Heart left ventricle (tissue), 13 donors: ENCODE measurements at regions not wholly inside any gene's neighbourhood (a gene's known extent, or its start where the extent isn't known, plus 50 kb on each side); places are given as distances from the start of the nearest gene placed in this dataset.

Source experiments
- POLR2A ChIP-seq, 2 donors: fragments of 450-650 bp; IDR thresholded peaks; one replicate each; pipeline ENCODE4 v1.6.1; 2017; ENCODE audit warnings: antibody characterized with exemption in 2 of 2, mild to moderate bottlenecking in 2 of 2, moderate library complexity in 2 of 2
- TF ChIP-seq, protein P1 (sequence below), 12 donors: fragments of 200-600 bp; sonication (generic) in 4 of 12; IDR thresholded peaks; one replicate each; pipeline versions ENCODE4 v1.5.0 to v1.8.0; 2018 to 2022; ENCODE audit warnings: antibody characterized with exemption in 12 of 12, mild to moderate bottlenecking in 5 of 12
- donor health status: ischemic (EF 13 %, LVEDD 7.1; RV severe dilation, severe dysfunction).
- donor health status: DM: no; HTN: yes; CAD: no.
- donor health status: DM: no; HTN: no; CAD: no.
- donor health status: ischemic (EF 25% LVEDD 6.9; RV normal size, moderate dysfunction).
- donor health status: ischemic (EF 25% LVEDD 5.7; RV mildly dilated, moderate dysfunction).
- donor health status: ischemic (EF 35%, LVEDD 5.7; RV mildly dilated, moderate dysfunction).
- donor health status: nonischemic (EF 11% LVEDD 7.7; RV severe dilation, severe dysfunction).
- donor health status: DM: yes; HTN: yes; CAD: no.
- donor health status: PGD.
- donor health status: ischemic (EF 29% LVEDD 5.4; RV normal size, mild dysfunction).
- donor health status: nonischemic (EF 23%, LVEDD 6.1; RV moderate dilation, normal function).

DNA sequence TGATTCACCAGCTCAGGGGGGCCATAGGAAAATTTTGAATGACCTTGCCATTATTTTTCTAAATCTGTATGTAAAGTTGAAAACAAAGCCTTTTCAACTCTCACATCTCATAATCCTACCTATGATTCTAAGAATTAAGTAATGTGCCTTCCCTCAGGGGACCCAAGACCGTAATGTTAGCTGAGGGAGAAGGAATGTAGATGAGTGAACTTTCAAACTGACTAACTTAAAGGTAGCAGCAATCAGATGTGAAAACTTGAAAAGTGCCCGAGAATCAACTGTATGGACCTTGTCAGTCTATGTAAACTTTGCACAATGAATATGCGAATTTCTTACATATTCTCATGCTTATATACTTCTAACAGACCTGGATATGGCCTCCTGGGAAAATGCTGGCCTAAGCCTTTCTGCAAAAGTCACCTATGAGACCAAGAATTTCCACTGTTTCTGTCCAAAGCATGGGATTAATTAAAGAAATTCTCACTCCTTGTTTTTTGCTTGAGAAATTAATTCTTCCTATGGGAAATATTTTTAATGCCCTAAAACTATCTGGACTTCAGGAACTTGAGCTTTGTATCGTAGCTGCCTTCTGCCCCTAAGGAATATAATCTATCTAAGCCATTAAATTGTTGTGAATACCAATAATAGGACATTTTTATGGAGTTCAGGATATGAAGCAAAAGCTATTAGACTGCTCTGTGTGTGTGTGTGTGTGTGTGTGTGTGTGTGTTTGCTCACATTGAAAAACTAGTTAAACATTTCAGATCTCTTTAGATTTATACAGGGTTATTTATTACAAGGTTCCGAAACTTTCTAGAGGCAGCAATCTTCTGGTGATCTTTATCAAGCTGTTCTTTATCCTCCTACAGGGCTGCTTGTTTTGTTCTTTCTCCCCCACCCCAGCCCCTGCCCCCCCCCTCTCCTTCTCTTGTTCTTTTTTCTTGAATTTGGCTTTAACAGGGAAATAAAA lies 169.1 kb upstream of the CLINT1 start:
- TF ChIP-seq, protein P1, sequence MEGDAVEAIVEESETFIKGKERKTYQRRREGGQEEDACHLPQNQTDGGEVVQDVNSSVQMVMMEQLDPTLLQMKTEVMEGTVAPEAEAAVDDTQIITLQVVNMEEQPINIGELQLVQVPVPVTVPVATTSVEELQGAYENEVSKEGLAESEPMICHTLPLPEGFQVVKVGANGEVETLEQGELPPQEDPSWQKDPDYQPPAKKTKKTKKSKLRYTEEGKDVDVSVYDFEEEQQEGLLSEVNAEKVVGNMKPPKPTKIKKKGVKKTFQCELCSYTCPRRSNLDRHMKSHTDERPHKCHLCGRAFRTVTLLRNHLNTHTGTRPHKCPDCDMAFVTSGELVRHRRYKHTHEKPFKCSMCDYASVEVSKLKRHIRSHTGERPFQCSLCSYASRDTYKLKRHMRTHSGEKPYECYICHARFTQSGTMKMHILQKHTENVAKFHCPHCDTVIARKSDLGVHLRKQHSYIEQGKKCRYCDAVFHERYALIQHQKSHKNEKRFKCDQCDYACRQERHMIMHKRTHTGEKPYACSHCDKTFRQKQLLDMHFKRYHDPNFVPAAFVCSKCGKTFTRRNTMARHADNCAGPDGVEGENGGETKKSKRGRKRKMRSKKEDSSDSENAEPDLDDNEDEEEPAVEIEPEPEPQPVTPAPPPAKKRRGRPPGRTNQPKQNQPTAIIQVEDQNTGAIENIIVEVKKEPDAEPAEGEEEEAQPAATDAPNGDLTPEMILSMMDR (IDR thresholded peaks at IDR 0.05): no peak
- TF ChIP-seq POLR2A (IDR thresholded peaks at IDR 0.05): no peak
